HCT116 (cell line): ENCODE measurements at regions not wholly inside any gene's neighbourhood (a gene's known extent, or its start where the extent isn't known, plus 50 kb on each side); places are given as distances from the start of the nearest gene placed in this dataset.

Experiments
- ATAC-seq: fragments of 200-7000 bp; cut with Tn5 transposase; 2 replicates; pipeline ENCODE4 v1.9.1; 2020; ENCODE audit warnings: mild to moderate bottlenecking, moderate library complexity
- BruUV-seq: library from RNA; stranded (reverse); fragments of 400-500 nt; replicated peaks from 2 replicates; lab custom pipeline; 2021; lab: Mats Ljungman, UMichigan
- CTCF ChIA-PET: fragments of 300-600 bp; sonication (Branson Sonifier 250); formaldehyde crosslinking; loops from one replicate; lab custom pipeline; 2021; ENCODE audit warnings: antibody characterized with exemption; lab: Charles Lee
- POLR2A ChIA-PET: fragments of 300-600, 350-600 bp; sonication (Branson Sonifier 250); formaldehyde crosslinking; loops from one replicate; lab custom pipeline; 2021; ENCODE audit warnings: antibody characterized with exemption; lab: Charles Lee
- RAD21 ChIA-PET, 2 experiments: fragments of 300-600 bp; sonication (Branson Sonifier 250); formaldehyde crosslinking; loops; one replicate each; lab custom pipeline; 2023; ENCODE audit warnings: low total read pairs in 2 of 2; ENCODE audit not compliant: uncharacterized antibody in 2 of 2, unreplicated experiment in 2 of 2, low non-redundant PET in 1 of 2; lab: Charles Lee
- DNase-seq: peaks from one replicate; pipeline ENCODE4 v3.0.0-alpha.2; 2010; ENCODE audit warnings: low read depth, low spot score
- H2AFZ ChIP-seq: fragments of 200-600 bp; shearing (Covaris generic), sonication (generic); 2 replicates; pipeline ENCODE4 v1.6.1; 2017; ENCODE audit warnings: low read depth, mixed run types, mixed read lengths, antibody characterized with exemption, low read length; ENCODE audit not compliant: poor library complexity, severe bottlenecking
- H3K27ac ChIP-seq: 2 replicates; pipeline ENCODE4 v1.5.1; 2012; ENCODE audit warnings: low read depth, low read length
- H3K27me3 ChIP-seq: fragments of 200-600 bp; sonication (generic); 2 replicates; pipeline ENCODE4 v1.6.1; 2016; ENCODE audit warnings: mixed run types, low read length, mixed read lengths; ENCODE audit not compliant: insufficient read depth
- H3K36me3 ChIP-seq, 2 experiments: fragments of 200-500 bp in 1 of 2; fragments of 200-600 bp in 1 of 2; sonication (Bioruptor generic) in 1 of 2; sonication (generic) in 1 of 2; 2 replicates each; pipeline versions ENCODE4 v1.5.1 to v1.6.1; 2014 to 2016; ENCODE audit warnings: low read length in 2 of 2, inconsistent platforms in 1 of 2, mixed read lengths in 1 of 2, mixed run types in 1 of 2; ENCODE audit not compliant: insufficient read depth in 2 of 2, control insufficient read depth in 1 of 2
- H3K4me1 ChIP-seq, 2 experiments: fragments of 200-600 bp in 1 of 2; sonication (generic) in 1 of 2; 2 replicates each; pipeline versions ENCODE4 v1.5.1 to v1.6.1; 2012 to 2017; ENCODE audit warnings: low read length in 2 of 2, inconsistent platforms in 1 of 2, mild to moderate bottlenecking in 1 of 2, mixed read lengths in 1 of 2, mixed run types in 1 of 2, moderate library complexity in 1 of 2; ENCODE audit not compliant: insufficient read depth in 2 of 2, control insufficient read depth in 1 of 2
- H3K4me2 ChIP-seq: fragments of 200-600 bp; sonication (generic); 2 replicates; pipeline ENCODE4 v1.6.1; 2017; ENCODE audit warnings: mixed run types, low read length, mixed read lengths
- H3K4me3 ChIP-seq, 2 experiments: fragments of 200-600 bp in 1 of 2; sonication (generic) in 1 of 2; replicated peaks in 1 of 2; 2 replicates each; pipeline ENCODE4 v1.5.1; 2011 to 2016; ENCODE audit warnings: low read length in 2 of 2, control low read depth in 1 of 2, low read depth in 1 of 2, mild to moderate bottlenecking in 1 of 2, mixed read lengths in 1 of 2, mixed run types in 1 of 2
- H3K79me2 ChIP-seq: fragments of 200-600 bp; sonication (generic); 2 replicates; pipeline ENCODE4 v1.6.1; 2017; ENCODE audit warnings: mild to moderate bottlenecking, mixed run types, low read length, moderate library complexity, mixed read lengths; ENCODE audit not compliant: insufficient read depth
- H3K9ac ChIP-seq: fragments of 200-600 bp; sonication (generic); 2 replicates; pipeline ENCODE4 v1.6.1; 2016; ENCODE audit warnings: low read length, mixed read lengths
- H3K9me2 ChIP-seq: fragments of 200-600 bp; sonication (generic), shearing (Covaris generic); 2 replicates; pipeline ENCODE4 v1.6.1; 2017; ENCODE audit warnings: mixed run types, mild to moderate bottlenecking, moderate library complexity; ENCODE audit not compliant: insufficient read depth
- H3K9me3 ChIP-seq, 2 experiments: fragments of 200-500 bp in 1 of 2; fragments of 200-600 bp in 1 of 2; sonication (Bioruptor generic) in 1 of 2; sonication (generic) in 1 of 2; 2 replicates each; pipeline ENCODE4 v1.6.1; 2014 to 2017; ENCODE audit warnings: low read length in 2 of 2, mixed read lengths in 2 of 2, inconsistent platforms in 1 of 2, low read depth in 1 of 2, mild to moderate bottlenecking in 1 of 2, mixed run types in 1 of 2, moderate library complexity in 1 of 2; ENCODE audit not compliant: control insufficient read depth in 1 of 2, insufficient read depth in 1 of 2
- H4K20me1 ChIP-seq: fragments of 200-600 bp; sonication (generic), shearing (Covaris generic); 2 replicates; pipeline ENCODE4 v1.6.1; 2017; ENCODE audit warnings: mixed run types, mild to moderate bottlenecking, moderate library complexity; ENCODE audit not compliant: insufficient read depth
- CBX3 ChIP-seq: IDR thresholded peaks from 2 replicates; pipeline ENCODE4 v1.6.1; 2012; ENCODE audit warnings: low read depth
- CEBPB ChIP-seq: IDR thresholded peaks from 2 replicates; pipeline ENCODE4 v1.6.1; 2012; ENCODE audit warnings: low read depth
- EGR1 ChIP-seq: IDR thresholded peaks from 2 replicates; pipeline ENCODE4 v1.6.1; 2012; ENCODE audit warnings: low read depth
- ELF1 ChIP-seq: IDR thresholded peaks from 2 replicates; pipeline ENCODE4 v1.6.1; 2012; ENCODE audit warnings: low read depth, borderline replicate concordance
- EZH2phosphoT487 ChIP-seq: fragments of 200-600 bp; IDR thresholded peaks from 2 replicates; pipeline ENCODE4 v1.6.1; 2018; ENCODE audit warnings: antibody characterized with exemption, borderline replicate concordance
- JUND ChIP-seq: IDR thresholded peaks from 2 replicates; pipeline ENCODE4 v1.6.1; 2012
- POLR2A ChIP-seq: IDR thresholded peaks from 2 replicates; pipeline ENCODE4 v1.7.0; 2011; ENCODE audit warnings: borderline replicate concordance; ENCODE audit not compliant: insufficient read depth, insufficient read length; ENCODE audit errors: extremely low read depth
- SIN3A ChIP-seq: IDR thresholded peaks from 2 replicates; pipeline ENCODE4 v1.6.1; 2012; ENCODE audit warnings: low read depth
- SP1 ChIP-seq: IDR thresholded peaks from 2 replicates; pipeline ENCODE4 v1.6.1; 2012; ENCODE audit warnings: low read depth
- SRF ChIP-seq: IDR thresholded peaks from 2 replicates; pipeline ENCODE4 v1.6.1; 2012; ENCODE audit warnings: low read depth
- TCF7L2 ChIP-seq: IDR thresholded peaks from 2 replicates; pipeline ENCODE4 v1.7.0; 2011; ENCODE audit warnings: borderline replicate concordance, inconsistent platforms; ENCODE audit not compliant: insufficient read depth, insufficient read length; ENCODE audit errors: extremely low read depth
- ZFX ChIP-seq: fragments of 450-650 bp; IDR thresholded peaks from 2 replicates; pipeline ENCODE4 v1.6.1; 2017
- intact Hi-C: fragments of 100-400 bp; cut with micrococcal nuclease; formaldehyde crosslinking; loops from 2 replicates; pipeline ENCODE4 v1.10.0; 2022
- TF ChIP-seq, protein P1 (sequence below), 3 experiments: fragments of 200-600 bp in 1 of 3; sonication (generic) in 1 of 3; IDR thresholded peaks in 2 of 3; conservative IDR thresholded peaks in 1 of 3; 2 replicates each; pipeline ENCODE4 v1.5.1; 2012 to 2017; ENCODE audit warnings: low read depth in 2 of 3, low read length in 2 of 3, antibody characterized with exemption in 1 of 3, borderline replicate concordance in 1 of 3, control low read depth in 1 of 3, mild to moderate bottlenecking in 1 of 3, mixed read lengths in 1 of 3, mixed run types in 1 of 3, moderate library complexity in 1 of 3; ENCODE audit not compliant: insufficient read depth in 1 of 3
- TF ChIP-seq, protein P2 (sequence below): IDR thresholded peaks from 2 replicates; pipeline ENCODE4 v1.6.1; 2012
- TF ChIP-seq, protein P3 (sequence below): IDR thresholded peaks from 2 replicates; pipeline ENCODE4 v1.6.1; 2011; ENCODE audit warnings: mild to moderate bottlenecking, low read length, moderate library complexity; ENCODE audit not compliant: insufficient replicate concordance; ENCODE audit errors: extremely low read depth

DNA sequence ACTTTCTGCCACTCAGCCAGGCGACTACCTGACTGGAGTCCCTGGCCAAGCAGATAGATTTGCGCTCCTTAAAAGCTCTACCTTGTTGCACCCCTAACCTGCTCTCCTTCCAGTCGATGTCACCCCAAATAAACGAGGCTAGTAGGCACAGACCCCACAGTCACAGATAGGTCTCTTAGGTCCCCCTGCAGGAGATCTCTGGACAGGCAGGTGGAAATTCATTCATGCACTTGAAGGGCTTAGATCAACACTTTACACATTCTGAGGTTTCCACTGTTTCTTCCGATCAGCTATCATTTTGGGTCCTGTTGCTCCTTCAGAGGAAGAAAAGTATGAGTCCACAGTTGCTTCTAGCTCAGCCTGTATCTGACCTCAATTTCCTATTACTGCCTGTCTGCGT lies 272.6 kb upstream of the FMN2 start:
- DNase-seq (no peak), ATAC-seq (no peak)
- POLR2A ChIA-PET, result no interaction called here
- no peak for TF ChIP-seq CEBPB
- Histone ChIP-seq H3K27me3 (no peaks in the 10 kb centered on the region), H3K9ac (no peak overlapping the region), H3K79me2 (no peaks in the 10 kb centered on the region), H3K4me1 (no peaks in the 10 kb centered on the region), H2AFZ (no peak overlapping the region), H3K4me3 (no peak overlapping the region), H3K27ac (no peak overlapping the region), H3K9me3 (peaks cover 10 to 24% of the 10 kb centered on the region in 2 experiments; a peak in 2 of 4 replicates), H4K20me1 (no peaks in the 10 kb centered on the region), H3K4me2 (no peak overlapping the region), H3K9me2 (no peaks in the 10 kb centered on the region), H3K36me3 (no peaks in the 10 kb centered on the region)
- CTCF ChIA-PET, result no interaction called here
- RAD21 ChIA-PET, result no interaction called here
- BruUV-seq, result no TSS peak
- intact Hi-C loops, result no loop called here

DNA sequence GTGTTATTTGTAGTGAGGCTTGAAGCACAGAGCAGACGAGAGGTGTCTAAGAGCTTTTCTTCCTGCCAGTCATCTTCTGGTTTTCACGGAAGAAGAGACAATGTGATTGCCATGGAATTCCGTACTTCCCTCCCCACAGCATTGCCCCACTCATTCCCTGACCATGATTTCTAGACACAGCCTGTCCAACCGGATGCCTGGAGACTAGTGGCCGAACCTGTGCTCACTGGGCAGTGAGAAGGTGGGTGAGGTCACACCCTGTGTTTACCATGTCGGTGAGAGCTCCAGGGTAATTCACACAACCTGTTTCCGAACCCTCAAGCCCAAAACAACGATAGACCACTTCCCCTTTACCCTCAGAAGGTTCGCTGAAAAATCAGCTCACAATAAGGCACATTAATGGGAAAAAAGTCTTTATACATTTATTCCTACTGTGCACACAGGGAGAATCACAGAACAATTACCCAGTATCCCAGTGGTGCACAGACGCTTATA lies 271.9 kb upstream of the FMN2 start:
- ChIA-PET CTCF (no interaction called here), RAD21 (no interaction called here), POLR2A (no interaction called here)
- intact Hi-C loops, result no loop called here
- H3K9me3 ChIP-seq, result peaks cover 10 to 27% of the 10 kb centered on the region in 2 experiments; a peak in 2 of 4 replicates
- no peak overlapping the region for H2AFZ ChIP-seq
- no peak overlapping the region for H3K4me2 ChIP-seq
- H3K9ac ChIP-seq, result no peak overlapping the region
- no peaks in the 10 kb centered on the region for H3K27me3 ChIP-seq
- H4K20me1 ChIP-seq, result no peaks in the 10 kb centered on the region
- DNase-seq (no peak), ATAC-seq (no peak)
- H3K4me3 ChIP-seq, result no peak overlapping the region
- no peaks in the 10 kb centered on the region for H3K36me3 ChIP-seq
- no peaks in the 10 kb centered on the region for H3K4me1 ChIP-seq
- BruUV-seq, result no TSS peak
- H3K9me2 ChIP-seq, result no peaks in the 10 kb centered on the region
- H3K27ac ChIP-seq, result no peak overlapping the region
- H3K79me2 ChIP-seq, result no peaks in the 10 kb centered on the region
- TF ChIP-seq SIN3A (no peak), ZFX (no peak), SP1 (no peak), ELF1 (no peak), EZH2phosphoT487 (no peak), POLR2A (no peak), CBX3 (no peak), TCF7L2 (no peak), JUND (no peak), SRF (no peak), CEBPB (no peak), EGR1 (no peak)
- TF ChIP-seq, protein P1, sequence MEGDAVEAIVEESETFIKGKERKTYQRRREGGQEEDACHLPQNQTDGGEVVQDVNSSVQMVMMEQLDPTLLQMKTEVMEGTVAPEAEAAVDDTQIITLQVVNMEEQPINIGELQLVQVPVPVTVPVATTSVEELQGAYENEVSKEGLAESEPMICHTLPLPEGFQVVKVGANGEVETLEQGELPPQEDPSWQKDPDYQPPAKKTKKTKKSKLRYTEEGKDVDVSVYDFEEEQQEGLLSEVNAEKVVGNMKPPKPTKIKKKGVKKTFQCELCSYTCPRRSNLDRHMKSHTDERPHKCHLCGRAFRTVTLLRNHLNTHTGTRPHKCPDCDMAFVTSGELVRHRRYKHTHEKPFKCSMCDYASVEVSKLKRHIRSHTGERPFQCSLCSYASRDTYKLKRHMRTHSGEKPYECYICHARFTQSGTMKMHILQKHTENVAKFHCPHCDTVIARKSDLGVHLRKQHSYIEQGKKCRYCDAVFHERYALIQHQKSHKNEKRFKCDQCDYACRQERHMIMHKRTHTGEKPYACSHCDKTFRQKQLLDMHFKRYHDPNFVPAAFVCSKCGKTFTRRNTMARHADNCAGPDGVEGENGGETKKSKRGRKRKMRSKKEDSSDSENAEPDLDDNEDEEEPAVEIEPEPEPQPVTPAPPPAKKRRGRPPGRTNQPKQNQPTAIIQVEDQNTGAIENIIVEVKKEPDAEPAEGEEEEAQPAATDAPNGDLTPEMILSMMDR (IDR thresholded peaks at IDR 0.05 in 2 of 3, conservative IDR thresholded peaks at IDR 0.05 in 1 of 3; ENCODE audit: borderline replicate concordance in 1 of 3, insufficient read depth in 1 of 3, low read depth in 2 of 3, low read length in 2 of 3), result no peak
- TF ChIP-seq, protein P2, sequence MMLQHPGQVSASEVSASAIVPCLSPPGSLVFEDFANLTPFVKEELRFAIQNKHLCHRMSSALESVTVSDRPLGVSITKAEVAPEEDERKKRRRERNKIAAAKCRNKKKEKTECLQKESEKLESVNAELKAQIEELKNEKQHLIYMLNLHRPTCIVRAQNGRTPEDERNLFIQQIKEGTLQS, result no peak
- TF ChIP-seq, protein P3, sequence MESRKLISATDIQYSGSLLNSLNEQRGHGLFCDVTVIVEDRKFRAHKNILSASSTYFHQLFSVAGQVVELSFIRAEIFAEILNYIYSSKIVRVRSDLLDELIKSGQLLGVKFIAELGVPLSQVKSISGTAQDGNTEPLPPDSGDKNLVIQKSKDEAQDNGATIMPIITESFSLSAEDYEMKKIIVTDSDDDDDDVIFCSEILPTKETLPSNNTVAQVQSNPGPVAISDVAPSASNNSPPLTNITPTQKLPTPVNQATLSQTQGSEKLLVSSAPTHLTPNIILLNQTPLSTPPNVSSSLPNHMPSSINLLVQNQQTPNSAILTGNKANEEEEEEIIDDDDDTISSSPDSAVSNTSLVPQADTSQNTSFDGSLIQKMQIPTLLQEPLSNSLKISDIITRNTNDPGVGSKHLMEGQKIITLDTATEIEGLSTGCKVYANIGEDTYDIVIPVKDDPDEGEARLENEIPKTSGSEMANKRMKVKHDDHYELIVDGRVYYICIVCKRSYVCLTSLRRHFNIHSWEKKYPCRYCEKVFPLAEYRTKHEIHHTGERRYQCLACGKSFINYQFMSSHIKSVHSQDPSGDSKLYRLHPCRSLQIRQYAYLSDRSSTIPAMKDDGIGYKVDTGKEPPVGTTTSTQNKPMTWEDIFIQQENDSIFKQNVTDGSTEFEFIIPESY, result no peak
